Keratinocyte (primary cell): ENCODE measurements at regions not wholly inside any gene's neighbourhood (a gene's known extent, or its start where the extent isn't known, plus 50 kb on each side); places are given as distances from the start of the nearest gene placed in this dataset.

Experiments used
- DNase-seq: peaks from one replicate; pipeline ENCODE4 v3.0.0-alpha.2; 2011; ENCODE audit warnings: low read depth, missing footprints, low spot score
- FAIRE-seq: peaks from 2 replicates; lab custom pipeline; 2011; peaks lifted over from hg19 to GRCh38; lab: Jason Lieb, UNC
- H2AFZ ChIP-seq: 2 replicates; pipeline ENCODE4 v1.6.0; 2012; ENCODE audit warnings: low read length, control low read depth, inconsistent platforms; ENCODE audit not compliant: control insufficient read depth
- H3K27ac ChIP-seq: 2 replicates; pipeline ENCODE4 v1.5.1; 2011; ENCODE audit warnings: low read length; ENCODE audit not compliant: control insufficient read depth, insufficient read depth
- H3K27me3 ChIP-seq: 3 replicates; pipeline ENCODE4 v1.6.0; 2011; ENCODE audit warnings: low read length; ENCODE audit not compliant: control insufficient read depth, insufficient read depth; ENCODE audit errors: extremely low read depth
- H3K36me3 ChIP-seq, 2 experiments: 2 replicates in 1 of 2; 3 replicates in 1 of 2; pipeline ENCODE4 v1.5.1; 2011; ENCODE audit warnings: low read length in 2 of 2, mild to moderate bottlenecking in 1 of 2; ENCODE audit not compliant: control insufficient read depth in 2 of 2, insufficient read depth in 2 of 2; ENCODE audit errors: extremely low read depth in 1 of 2
- H3K4me1 ChIP-seq: 3 replicates; pipeline ENCODE4 v1.5.1; 2011; ENCODE audit warnings: low read length; ENCODE audit not compliant: control insufficient read depth, insufficient read depth; ENCODE audit errors: extremely low read depth
- H3K4me2 ChIP-seq: 3 replicates; pipeline ENCODE4 v1.6.0; 2011; ENCODE audit warnings: low read depth, low read length; ENCODE audit not compliant: control insufficient read depth, insufficient read depth; ENCODE audit errors: extremely low read depth
- H3K4me3 ChIP-seq, 3 experiments: fragments of 200-600 bp in 1 of 3; sonication (generic) in 1 of 3; 2 replicates in 2 of 3; 3 replicates in 1 of 3; pipeline ENCODE4 v1.5.1; 2011 to 2016; ENCODE audit warnings: low read length in 3 of 3, mild to moderate bottlenecking in 3 of 3, control low read depth in 2 of 3, inconsistent platforms in 1 of 3, low read depth in 1 of 3, mixed read lengths in 1 of 3, mixed run types in 1 of 3, moderate library complexity in 1 of 3; ENCODE audit not compliant: control insufficient read depth in 2 of 3, insufficient read depth in 2 of 3; ENCODE audit errors: extremely low read depth in 1 of 3
- H3K79me2 ChIP-seq: 2 replicates; pipeline ENCODE4 v1.6.0; 2012; ENCODE audit warnings: low read length; ENCODE audit not compliant: control insufficient read depth, insufficient read depth
- H3K9ac ChIP-seq: 3 replicates; pipeline ENCODE4 v1.6.0; 2011; ENCODE audit warnings: low read length; ENCODE audit not compliant: control insufficient read depth, insufficient read depth; ENCODE audit errors: extremely low read depth
- H3K9me1 ChIP-seq: 3 replicates; pipeline ENCODE4 v1.6.0; 2011; ENCODE audit warnings: low read length; ENCODE audit not compliant: control insufficient read depth, insufficient read depth; ENCODE audit errors: extremely low read depth
- H3K9me3 ChIP-seq: 2 replicates; pipeline ENCODE4 v1.5.1; 2012; ENCODE audit warnings: low read depth, low read length; ENCODE audit not compliant: control insufficient read depth
- H4K20me1 ChIP-seq: 3 replicates; pipeline ENCODE4 v1.6.0; 2011; ENCODE audit warnings: low read length; ENCODE audit not compliant: control insufficient read depth, insufficient read depth; ENCODE audit errors: extremely low read depth
- CTCF ChIP-seq, 3 experiments: IDR thresholded peaks in 1 of 3; conservative IDR thresholded peaks in 1 of 3; optimal IDR thresholded peaks in 1 of 3; 2 replicates in 2 of 3; 3 replicates in 1 of 3; pipeline versions ENCODE3 to v1.5.1; 2011; ENCODE audit warnings: low read length in 3 of 3, mild to moderate bottlenecking in 3 of 3, moderate library complexity in 2 of 3, control low read depth in 1 of 3, inconsistent platforms in 1 of 3; ENCODE audit not compliant: insufficient read depth in 2 of 3; ENCODE audit errors: extremely low read depth in 1 of 3
- EZH2 ChIP-seq: IDR thresholded peaks from one replicate; pipeline ENCODE4 v1.6.1; 2012; ENCODE audit warnings: inconsistent platforms, mild to moderate bottlenecking, low read length, moderate library complexity
- dilution Hi-C: fragments of 300-500 bp; cut with MboI; formaldehyde crosslinking; loops from one replicate; pipeline ENCODE4 v1.7.0; 2020; ENCODE audit warnings: low sequenced_read_pairs; ENCODE audit not compliant: extremely low pct_ligation_motif_present

DNA sequence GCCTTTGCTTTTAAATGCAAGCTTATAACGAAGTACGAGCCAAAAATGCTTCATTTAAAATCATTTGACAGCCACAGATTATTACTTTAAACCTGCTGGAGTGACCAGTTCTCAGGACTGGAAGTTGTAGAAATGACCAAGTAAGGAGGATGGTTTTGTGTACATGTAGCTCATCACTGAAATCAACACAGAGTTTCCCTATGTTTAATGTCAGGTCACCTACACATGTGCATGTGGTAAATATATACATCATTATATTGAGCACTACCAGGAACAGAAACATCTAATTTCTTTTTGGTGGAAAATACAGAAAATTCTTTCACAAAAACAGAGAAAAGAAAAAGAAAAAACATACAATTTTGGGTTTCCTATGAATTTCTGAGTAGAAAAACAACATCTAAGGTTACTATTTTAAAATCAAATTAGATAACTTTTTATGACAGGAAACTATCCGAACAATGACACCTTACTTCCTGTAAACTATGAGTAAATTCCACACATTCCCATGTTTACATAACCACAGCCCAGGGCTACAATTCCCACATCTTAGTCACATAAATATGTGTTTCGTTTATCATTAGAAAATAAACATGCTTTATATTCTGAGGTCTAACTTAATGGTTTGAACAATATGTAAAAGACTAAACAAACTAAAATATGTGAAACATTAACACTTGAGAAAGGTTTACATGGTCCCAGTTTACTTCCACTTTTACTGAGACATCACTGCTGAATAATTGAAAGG lies 73.6 kb downstream of the ZNF281 start:
- FAIRE-seq (no peak), DNase-seq (no peak)
- TF ChIP-seq CTCF (optimal IDR thresholded peaks at IDR 0.05 in 1 of 3, IDR thresholded peaks at IDR 0.05 in 1 of 3, conservative IDR thresholded peaks at IDR 0.05 in 1 of 3; ENCODE audit: extremely low read depth in 1 of 3, insufficient read depth in 2 of 3, low read length in 3 of 3) = no peak
- TF ChIP-seq EZH2 = no peak
- Histone ChIP-seq H3K4me3 (no peak overlapping the region), H3K27ac (peak overlapping the region; percentile 42), H3K36me3 (no peaks in the 10 kb centered on the region), H3K79me2 (no peaks in the 10 kb centered on the region), H3K4me2 (peak overlapping the region; percentile 66), H3K9ac (no peak overlapping the region), H3K9me1 (no peaks in the 10 kb centered on the region), H4K20me1 (no peaks in the 10 kb centered on the region), H3K27me3 (no peaks in the 10 kb centered on the region), H3K4me1 (peaks cover 18% of the 10 kb centered on the region), H2AFZ (no peak overlapping the region), H3K9me3 (no peaks in the 10 kb centered on the region)
- dilution Hi-C loops = no loop called here

DNA sequence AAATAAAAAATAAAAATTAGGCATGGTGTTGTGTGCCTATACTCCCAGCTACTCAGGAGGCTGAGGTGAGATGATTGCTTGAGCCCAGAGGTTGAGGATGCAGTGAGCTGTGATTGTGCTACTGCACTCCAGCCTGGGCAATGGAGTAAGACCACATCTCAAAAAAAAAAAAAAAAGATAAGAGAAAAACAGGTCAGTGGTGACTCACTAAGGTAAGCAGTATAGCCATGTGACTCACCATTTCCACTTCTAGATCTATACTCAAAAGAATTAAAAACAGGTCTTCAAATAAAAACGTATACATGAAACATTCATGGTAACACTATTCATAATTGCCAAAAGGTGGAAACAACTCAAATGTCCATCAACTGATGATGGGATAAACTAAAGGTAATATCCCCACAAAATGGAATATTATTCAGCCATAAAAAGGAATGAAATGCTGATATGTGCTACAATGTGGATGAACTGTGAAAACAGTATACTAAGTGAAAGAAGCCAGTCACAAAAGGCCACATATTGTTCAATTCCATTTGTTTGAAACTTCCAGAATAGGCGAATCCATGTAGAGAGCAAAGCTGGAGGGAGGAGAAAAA lies 75.1 kb downstream of the ZNF281 start:
- Histone ChIP-seq H3K9me3 (no peaks in the 10 kb centered on the region), H3K4me2 (no peak overlapping the region), H3K27ac (peak overlapping the region; percentile 28), H4K20me1 (no peaks in the 10 kb centered on the region), H3K36me3 (no peaks in the 10 kb centered on the region), H3K9ac (no peak overlapping the region), H3K79me2 (no peaks in the 10 kb centered on the region), H3K4me1 (peaks cover 18% of the 10 kb centered on the region), H3K27me3 (no peaks in the 10 kb centered on the region), H3K4me3 (no peak overlapping the region), H2AFZ (no peak overlapping the region), H3K9me1 (no peaks in the 10 kb centered on the region)
- dilution Hi-C loops = no loop called here
- TF ChIP-seq CTCF (optimal IDR thresholded peaks at IDR 0.05 in 1 of 3, IDR thresholded peaks at IDR 0.05 in 1 of 3, conservative IDR thresholded peaks at IDR 0.05 in 1 of 3; ENCODE audit: extremely low read depth in 1 of 3, insufficient read depth in 2 of 3, low read length in 3 of 3) (no peak), EZH2 (no peak)
- no peak for FAIRE-seq
- DNase-seq = peak; percentile 62
